ENCODE measurements at regions not wholly inside any gene's neighbourhood (a gene's known extent, or its start where the extent isn't known, plus 50 kb on each side); places are given as distances from the start of the nearest gene placed in this dataset.

DNA sequence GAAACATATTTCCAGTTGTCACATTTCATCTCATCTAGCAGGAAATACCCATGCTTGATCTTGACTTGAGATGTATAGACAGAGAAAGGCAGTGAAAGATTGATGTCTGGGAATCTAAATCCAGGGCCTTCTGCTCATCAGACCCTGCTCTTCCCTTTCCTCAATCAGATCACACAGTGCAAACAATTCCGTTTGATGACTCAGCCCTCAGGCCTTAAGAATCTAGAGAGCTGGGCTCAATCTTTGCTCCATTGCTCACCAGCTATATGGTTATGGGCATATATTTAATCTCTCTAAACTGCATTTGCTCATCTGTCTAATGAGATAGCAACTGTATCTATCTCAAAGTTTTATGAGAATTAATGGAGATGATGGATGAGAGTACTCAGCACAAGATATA is 201.8 kb upstream of the CCDC196 start:
- no peaks in the 10 kb centered on the region for H3K36me3 Mint-ChIP-seq (ENCODE audit: low read depth)
- H3K36me3 ChIP-seq (ENCODE audit: control insufficient read depth, insufficient read depth, low read length): no peaks in the 10 kb centered on the region
- no peak overlapping the region for H3K27ac Mint-ChIP-seq
- no peak overlapping the region for H3K9ac ChIP-seq (ENCODE audit: extremely low read depth, low read length, poor library complexity, severe bottlenecking)
- peaks cover 4% of the 10 kb centered on the region for H3K9me3 Mint-ChIP-seq
- H3K4me1 Mint-ChIP-seq: no peaks in the 10 kb centered on the region
- H3K4me1 ChIP-seq (ENCODE audit: control insufficient read depth, insufficient read depth, low read length): no peaks in the 10 kb centered on the region
- H3K4me3 ChIP-seq (ENCODE audit: low read length): no peak overlapping the region
- DNase-seq: no peak
- no peak overlapping the region for H3K27ac ChIP-seq (ENCODE audit: low read depth, low read length)
- TF ChIP-seq, protein P1, sequence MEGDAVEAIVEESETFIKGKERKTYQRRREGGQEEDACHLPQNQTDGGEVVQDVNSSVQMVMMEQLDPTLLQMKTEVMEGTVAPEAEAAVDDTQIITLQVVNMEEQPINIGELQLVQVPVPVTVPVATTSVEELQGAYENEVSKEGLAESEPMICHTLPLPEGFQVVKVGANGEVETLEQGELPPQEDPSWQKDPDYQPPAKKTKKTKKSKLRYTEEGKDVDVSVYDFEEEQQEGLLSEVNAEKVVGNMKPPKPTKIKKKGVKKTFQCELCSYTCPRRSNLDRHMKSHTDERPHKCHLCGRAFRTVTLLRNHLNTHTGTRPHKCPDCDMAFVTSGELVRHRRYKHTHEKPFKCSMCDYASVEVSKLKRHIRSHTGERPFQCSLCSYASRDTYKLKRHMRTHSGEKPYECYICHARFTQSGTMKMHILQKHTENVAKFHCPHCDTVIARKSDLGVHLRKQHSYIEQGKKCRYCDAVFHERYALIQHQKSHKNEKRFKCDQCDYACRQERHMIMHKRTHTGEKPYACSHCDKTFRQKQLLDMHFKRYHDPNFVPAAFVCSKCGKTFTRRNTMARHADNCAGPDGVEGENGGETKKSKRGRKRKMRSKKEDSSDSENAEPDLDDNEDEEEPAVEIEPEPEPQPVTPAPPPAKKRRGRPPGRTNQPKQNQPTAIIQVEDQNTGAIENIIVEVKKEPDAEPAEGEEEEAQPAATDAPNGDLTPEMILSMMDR (conservative IDR thresholded peaks at IDR 0.05): no peak
- no peak overlapping the region for H3K4me3 Mint-ChIP-seq
- H3K27me3 Mint-ChIP-seq (ENCODE audit: insufficient read depth): peaks cover 2% of the 10 kb centered on the region
- H3K27me3 ChIP-seq (ENCODE audit: control insufficient read depth, insufficient read depth, low read length, poor library complexity, severe bottlenecking): no peaks in the 10 kb centered on the region
- WGBS, 2 experiments (ENCODE audit: insufficient coverage in 1 of 2, insufficient read length in 1 of 2): 74% methylated on average over 1 of the region's 1 CpG; no CpG with 5 or more reads in 1 of the 2 experiments
- H3K9me3 ChIP-seq (ENCODE audit: control insufficient read depth, low read length): peaks cover 7% of the 10 kb centered on the region

DNA sequence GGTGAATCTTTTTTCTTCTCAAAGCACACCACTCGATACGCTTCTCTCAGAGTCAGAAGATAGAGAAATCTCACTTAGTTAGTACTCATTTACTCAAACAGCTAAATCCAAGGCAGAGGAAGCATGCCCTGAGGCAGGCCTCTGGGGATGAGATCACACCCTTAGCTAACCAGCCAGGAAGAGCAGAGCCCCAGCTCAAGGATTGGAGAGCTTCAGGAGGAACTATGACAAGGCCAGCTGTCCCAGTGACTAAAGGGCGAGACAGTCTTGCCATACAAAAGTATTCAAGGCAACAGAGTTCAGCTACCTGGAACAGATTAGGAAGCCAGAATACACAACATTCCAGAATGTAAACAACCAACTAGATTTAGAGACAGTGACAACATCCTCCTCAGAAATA is 197.7 kb upstream of the CCDC196 start:
- no peaks in the 10 kb centered on the region for H3K4me1 Mint-ChIP-seq
- Histone ChIP-seq H3K9ac (ENCODE audit: extremely low read depth, low read length, poor library complexity, severe bottlenecking) (no peak overlapping the region), H3K27ac (ENCODE audit: low read depth, low read length) (no peak overlapping the region), H3K9me3 (ENCODE audit: control insufficient read depth, low read length) (peaks cover 7% of the 10 kb centered on the region), H3K4me1 (ENCODE audit: control insufficient read depth, insufficient read depth, low read length) (no peaks in the 10 kb centered on the region), H3K36me3 (ENCODE audit: control insufficient read depth, insufficient read depth, low read length) (no peaks in the 10 kb centered on the region), H3K4me3 (ENCODE audit: low read length) (no peak overlapping the region), H3K27me3 (ENCODE audit: control insufficient read depth, insufficient read depth, low read length, poor library complexity, severe bottlenecking) (no peaks in the 10 kb centered on the region)
- TF ChIP-seq, protein P1 (conservative IDR thresholded peaks at IDR 0.05): no peak
- no peak for DNase-seq
- H3K27me3 Mint-ChIP-seq (ENCODE audit: insufficient read depth): no peaks in the 10 kb centered on the region
- 99 to 100% methylated on average over 1 to 3 of the region's 3 CpGs for WGBS, 2 experiments (ENCODE audit: insufficient coverage in 1 of 2, insufficient read length in 1 of 2)
- H3K9me3 Mint-ChIP-seq: peaks cover 4% of the 10 kb centered on the region
- H3K4me3 Mint-ChIP-seq: no peak overlapping the region
- no peak overlapping the region for H3K27ac Mint-ChIP-seq
- no peaks in the 10 kb centered on the region for H3K36me3 Mint-ChIP-seq (ENCODE audit: low read depth)

DNA sequence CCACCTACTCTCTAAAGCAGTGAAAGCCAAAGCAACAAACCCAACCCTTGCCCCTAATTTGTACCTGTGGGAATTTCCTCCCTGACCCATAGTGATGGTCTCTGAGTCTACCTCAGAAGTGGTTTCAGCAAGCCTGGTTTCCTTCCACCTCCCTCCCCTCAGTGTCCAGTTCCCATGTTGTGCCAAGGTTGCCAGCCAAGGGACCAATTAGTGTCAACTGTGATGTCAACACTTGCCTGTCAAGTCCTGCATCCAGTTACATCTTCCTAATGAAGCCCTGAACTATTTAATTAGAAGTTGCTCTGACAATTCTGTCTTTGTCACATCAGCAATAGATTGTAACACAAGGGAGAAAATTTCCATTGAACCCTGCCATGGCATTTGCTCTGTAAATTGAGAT is 194.4 kb upstream of the CCDC196 start:
- no peaks in the 10 kb centered on the region for H3K36me3 Mint-ChIP-seq (ENCODE audit: low read depth)
- H3K27me3 Mint-ChIP-seq (ENCODE audit: insufficient read depth): peaks cover 7% of the 10 kb centered on the region
- H3K4me3 ChIP-seq (ENCODE audit: low read length): no peak overlapping the region

More for the DNA sequence above, 194.4 kb upstream of the CCDC196 start:
- Histone ChIP-seq H3K4me1 (ENCODE audit: control insufficient read depth, insufficient read depth, low read length) (no peaks in the 10 kb centered on the region), H3K36me3 (ENCODE audit: control insufficient read depth, insufficient read depth, low read length) (no peaks in the 10 kb centered on the region), H3K9ac (ENCODE audit: extremely low read depth, low read length, poor library complexity, severe bottlenecking) (no peak overlapping the region), H3K27me3 (ENCODE audit: control insufficient read depth, insufficient read depth, low read length, poor library complexity, severe bottlenecking) (no peaks in the 10 kb centered on the region), H3K27ac (ENCODE audit: low read depth, low read length) (no peak overlapping the region), H3K9me3 (ENCODE audit: control insufficient read depth, low read length) (peaks cover 7% of the 10 kb centered on the region)
- H3K9me3 Mint-ChIP-seq: peaks cover 4% of the 10 kb centered on the region
- no peak for DNase-seq
- H3K4me1 Mint-ChIP-seq: no peaks in the 10 kb centered on the region
- no peak overlapping the region for H3K4me3 Mint-ChIP-seq
- H3K27ac Mint-ChIP-seq: no peak overlapping the region
- TF ChIP-seq, protein P1 (conservative IDR thresholded peaks at IDR 0.05): no peak

Measured in endodermal cell (in vitro differentiated cells).